GM21529 (cell line): ENCODE measurements at regions not wholly inside any gene's neighbourhood (a gene's known extent, or its start where the extent isn't known, plus 50 kb on each side); places are given as distances from the start of the nearest gene placed in this dataset.

Source experiments
- ATAC-seq: cut with Tn5 transposase; IDR thresholded peaks from one replicate; pipeline ENCODE4 v1.9.1; 2021; ENCODE audit not compliant: unreplicated experiment

DNA sequence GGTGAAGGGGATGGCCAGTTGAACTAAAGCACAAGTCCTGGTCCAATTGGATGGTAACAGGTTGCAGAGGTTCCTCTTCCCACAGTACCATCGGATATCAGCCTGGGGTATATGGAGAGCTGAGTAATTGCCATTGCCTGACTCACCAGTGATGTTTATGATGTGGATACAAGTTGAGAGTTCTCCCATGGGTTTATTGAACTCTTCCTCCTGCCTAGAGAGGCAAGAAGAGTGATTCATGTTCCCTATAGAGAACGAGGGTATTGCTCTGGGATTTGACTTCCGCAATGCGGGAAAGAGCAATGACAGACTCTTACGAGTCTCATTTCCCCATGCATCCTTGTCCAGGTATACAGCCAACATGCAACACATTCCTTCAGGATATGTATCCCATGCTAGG is 111.3 kb upstream of the PCDH9 start:
- no peak for ATAC-seq

GRCh38 chr13:67330149-67330548 is 100.0 kb upstream of the PCDH9 start:
- ATAC-seq = no peak

DNA sequence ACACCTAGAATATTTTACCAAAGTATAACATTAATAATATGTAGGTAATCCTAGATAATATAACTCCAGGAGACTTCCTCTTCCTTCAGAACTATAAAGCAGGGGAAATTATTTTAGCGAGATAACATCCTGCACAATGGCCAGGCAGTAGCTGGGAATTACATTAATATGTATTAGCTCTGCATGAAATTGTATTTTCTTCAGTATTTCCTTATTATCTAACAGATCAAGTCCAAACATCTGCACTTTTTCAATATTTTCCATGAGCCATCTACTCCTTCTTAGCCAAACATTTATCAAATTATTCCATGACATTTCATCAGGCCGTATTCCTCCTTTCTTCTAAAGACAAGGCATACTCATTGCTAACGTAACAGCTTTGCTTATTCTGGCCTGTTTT is 98.8 kb upstream of the PCDH9 start:
- no peak for ATAC-seq

GRCh38 chr13:67318860-67319259 is 88.7 kb upstream of the PCDH9 start:
- ATAC-seq = no peak

DNA sequence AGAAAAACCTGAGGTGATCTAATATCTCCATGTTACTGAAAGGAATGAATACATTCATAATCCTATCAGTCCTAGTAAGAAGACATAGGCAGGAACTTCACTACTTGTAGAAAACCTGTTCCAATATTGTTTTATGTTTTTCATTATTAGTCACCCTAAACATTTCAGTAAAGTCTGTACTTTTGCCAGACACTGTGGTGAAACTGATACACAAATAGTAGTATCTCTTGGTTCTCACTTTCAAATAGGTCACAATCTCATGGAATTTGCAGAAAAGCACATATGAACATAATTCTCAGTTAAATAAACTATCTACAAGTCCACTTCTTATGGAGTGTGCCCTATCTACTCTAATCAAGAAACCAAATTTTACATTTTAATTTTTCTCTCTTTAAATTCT is 88.3 kb upstream of the PCDH9 start:
- no peak for ATAC-seq

- no peak for ATAC-seq
Observed at GRCh38 chr13:67314405-67314804, 84.3 kb upstream of the PCDH9 start.

DNA sequence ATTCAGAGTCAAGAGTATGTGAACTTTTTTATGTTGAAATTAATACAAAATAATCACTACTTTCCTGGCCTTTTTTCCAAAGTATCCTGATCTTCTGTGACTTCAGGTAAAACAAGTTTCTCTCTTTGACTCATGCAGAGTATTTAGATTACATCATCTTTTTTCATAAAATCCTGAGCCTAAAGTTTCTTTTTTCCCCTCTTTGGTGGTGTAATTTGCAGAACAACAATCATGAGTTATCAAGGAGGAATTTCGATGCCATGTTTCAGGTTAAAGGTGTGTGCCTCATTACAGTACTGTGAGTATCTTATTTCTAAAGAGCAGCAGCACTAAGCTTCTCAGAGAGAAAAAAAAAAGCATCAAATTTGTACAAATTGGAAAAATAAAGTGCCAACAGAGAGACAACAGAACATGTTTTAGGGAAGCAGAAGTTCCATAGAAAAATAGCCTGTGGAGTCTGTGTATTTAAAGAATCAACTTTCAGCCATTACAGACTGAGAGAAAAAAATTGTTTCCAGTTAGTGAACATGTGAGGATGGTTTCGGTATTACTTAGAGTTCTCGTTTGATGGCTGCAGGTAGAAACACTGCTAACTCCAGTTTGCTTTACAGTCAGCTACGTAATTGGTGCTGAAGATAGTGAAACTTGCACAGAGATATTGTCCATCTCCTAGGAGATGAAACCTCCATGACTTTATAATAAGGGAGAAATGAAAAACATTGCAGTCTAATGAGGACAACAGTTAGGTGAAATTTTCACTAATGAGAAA is 78.1 kb upstream of the PCDH9 start:
- ATAC-seq = no peak

DNA sequence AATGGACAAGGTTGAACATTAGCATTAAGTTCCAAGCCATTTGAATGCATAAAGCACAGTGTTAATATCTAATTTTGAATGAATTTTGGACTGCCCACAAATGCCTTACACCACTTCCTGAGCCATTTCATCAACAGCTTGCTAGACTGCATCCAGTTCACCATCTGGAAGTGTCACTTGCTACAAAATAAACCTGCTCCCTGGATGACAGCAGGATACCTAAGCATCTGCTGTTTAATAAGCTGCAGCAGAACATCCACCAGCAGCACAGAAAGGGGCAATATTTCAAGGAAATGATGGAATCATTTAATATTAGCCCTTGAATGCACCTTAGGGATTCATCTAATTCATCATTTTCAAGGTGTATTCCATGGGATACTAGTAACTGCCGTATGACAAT is 76.6 kb upstream of the PCDH9 start:
- ATAC-seq = no peak

- ATAC-seq = no peak
Observed at GRCh38 chr13:67303661-67304333, 73.7 kb upstream of the PCDH9 start.

DNA sequence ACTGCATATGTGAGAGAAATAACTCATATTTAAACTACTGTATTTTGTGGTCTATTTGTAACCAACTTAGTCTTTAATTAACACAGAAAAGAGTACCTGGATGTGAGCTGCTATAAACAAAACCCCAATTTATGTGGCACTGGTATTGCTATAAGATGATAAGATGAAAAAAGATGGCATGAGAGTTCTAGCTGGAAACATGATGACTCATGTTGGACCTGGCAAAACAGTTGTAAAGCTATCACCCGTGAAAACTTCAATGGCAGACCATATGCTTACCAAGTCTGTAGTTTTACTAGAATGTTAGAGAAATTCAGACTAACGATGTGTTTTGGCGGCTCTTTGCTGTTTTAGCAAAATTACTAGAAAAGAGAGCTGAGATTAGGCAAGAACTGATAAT is 69.6 kb upstream of the PCDH9 start:
- no peak for ATAC-seq

- no peak for ATAC-seq
Observed at GRCh38 chr13:67299072-67299635, 69.0 kb upstream of the PCDH9 start.

GRCh38 chr13:67298297-67298696 is 68.2 kb upstream of the PCDH9 start:
- ATAC-seq = no peak

DNA sequence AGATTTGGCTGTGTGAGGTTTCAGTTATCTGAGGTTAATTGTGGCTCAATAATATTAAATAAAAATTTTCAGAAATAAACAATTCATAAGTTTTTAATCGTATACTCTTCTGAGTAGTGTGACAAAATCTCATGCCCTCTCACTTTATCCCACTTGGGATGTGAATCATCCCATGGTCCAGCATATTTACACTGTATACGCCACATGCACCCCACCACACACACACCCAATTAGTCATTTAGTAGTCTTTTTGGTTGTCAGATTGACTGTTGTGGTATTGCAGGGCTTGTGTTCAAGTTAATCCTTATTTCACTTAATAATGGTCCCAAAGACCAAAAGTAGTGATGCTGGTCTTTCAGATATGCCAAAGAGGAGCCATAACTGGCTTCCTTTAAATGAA is 66.4 kb upstream of the PCDH9 start:
- ATAC-seq = no peak

DNA sequence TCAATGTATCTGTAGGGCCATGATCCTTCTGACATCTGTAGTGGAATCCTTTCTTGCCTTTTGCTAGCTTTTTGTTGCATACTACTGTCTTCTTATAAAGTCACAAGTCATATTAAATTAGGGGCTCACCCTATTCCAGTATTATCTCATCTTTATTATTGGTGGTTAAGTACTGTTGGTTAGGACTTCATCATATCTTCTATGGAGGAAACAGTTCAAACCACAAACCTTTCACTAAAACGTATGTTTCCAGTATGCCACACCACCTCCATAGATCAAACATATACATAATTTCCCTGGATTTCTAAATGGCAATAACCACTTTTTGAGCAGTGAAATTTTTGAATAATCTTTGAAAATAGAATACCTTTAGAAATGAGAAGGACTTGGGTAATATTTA is 62.8 kb upstream of the PCDH9 start:
- ATAC-seq = no peak

GRCh38 chr13:67285611-67286010 is 55.5 kb upstream of the PCDH9 start:
- ATAC-seq = no peak

GRCh38 chr13:67283637-67284036 is 53.5 kb upstream of the PCDH9 start:
- no peak for ATAC-seq

- ATAC-seq = no peak
Observed at GRCh38 chr13:67281466-67281865, 51.3 kb upstream of the PCDH9 start.
